A673 (cell line): ENCODE measurements at regions not wholly inside any gene's neighbourhood (a gene's known extent, or its start where the extent isn't known, plus 50 kb on each side); places are given as distances from the start of the nearest gene placed in this dataset.

Experiments used
- BruUV-seq: library from RNA; stranded (reverse); fragments of 400-500 nt; replicated peaks from 2 replicates; lab custom pipeline; 2021; lab: Mats Ljungman, UMichigan
- CTCF ChIA-PET: fragments of 300-600 bp; sonication (Branson Sonifier 250); formaldehyde crosslinking; loops from one replicate; lab custom pipeline; 2022; ENCODE audit warnings: antibody characterized with exemption; lab: Charles Lee
- POLR2A ChIA-PET: fragments of 300-600 bp; sonication (Branson Sonifier 250); formaldehyde crosslinking; loops from one replicate; lab custom pipeline; 2022; ENCODE audit warnings: antibody characterized with exemption; ENCODE audit not compliant: low non-redundant PET; lab: Charles Lee
- DNase-seq: peaks from one replicate; pipeline ENCODE4 v3.0.0-alpha.2; 2015; ENCODE audit warnings: low spot score
- H3K27ac ChIP-seq: fragments of 200-600 bp; sonication (generic); 2 replicates; pipeline ENCODE4 v1.5.1; 2016; ENCODE audit warnings: mixed run types, low read depth, mild to moderate bottlenecking, mixed read lengths, antibody characterized with exemption, low read length; ENCODE audit not compliant: poor library complexity, severe bottlenecking
- H3K27me3 ChIP-seq: fragments of 200-600 bp; sonication (generic); replicated peaks from 2 replicates; pipeline ENCODE4 v1.6.1; 2017; ENCODE audit warnings: mixed run types, low read depth, mild to moderate bottlenecking, mixed read lengths, antibody characterized with exemption, low read length; ENCODE audit not compliant: insufficient read depth, poor library complexity
- H3K36me3 ChIP-seq: fragments of 200-600 bp; sonication (generic); 2 replicates; pipeline ENCODE4 v1.6.1; 2016; ENCODE audit warnings: mixed run types, mild to moderate bottlenecking, mixed read lengths, antibody characterized with exemption, low read length; ENCODE audit not compliant: insufficient read depth, poor library complexity, severe bottlenecking
- H3K4me1 ChIP-seq: fragments of 200-600 bp; sonication (generic); 2 replicates; pipeline ENCODE4 v1.6.1; 2017; ENCODE audit warnings: mixed run types, mild to moderate bottlenecking, mixed read lengths, antibody characterized with exemption, low read length; ENCODE audit not compliant: insufficient read depth, poor library complexity, severe bottlenecking
- H3K4me3 ChIP-seq: fragments of 200-600 bp; sonication (generic); 2 replicates; pipeline ENCODE4 v1.5.1; 2016; ENCODE audit warnings: low read depth, mixed run types, mild to moderate bottlenecking, mixed read lengths, low read length; ENCODE audit not compliant: poor library complexity, severe bottlenecking
- H3K9me3 ChIP-seq: fragments of 200-600 bp; sonication (generic); 2 replicates; pipeline ENCODE4 v1.6.1; 2016; ENCODE audit warnings: mixed run types, low read depth, mild to moderate bottlenecking, mixed read lengths, antibody characterized with exemption, low read length; ENCODE audit not compliant: poor library complexity, severe bottlenecking
- EZH2 ChIP-seq: fragments of 200-600 bp; sonication (generic); IDR thresholded peaks from 2 replicates; pipeline ENCODE4 v1.6.1; 2017; ENCODE audit warnings: borderline replicate concordance, low read depth, mild to moderate bottlenecking, mixed read lengths, antibody characterized with exemption, low read length; ENCODE audit not compliant: poor library complexity, severe bottlenecking
- intact Hi-C: fragments of 100-400 bp; cut with micrococcal nuclease; formaldehyde crosslinking; loops from one replicate; pipeline ENCODE4 v1.10.0; 2022; ENCODE audit not compliant: unreplicated experiment
- TF ChIP-seq, protein P1 (sequence below): fragments of 300-800, 200-600 bp; sonication (generic); conservative IDR thresholded peaks from 2 replicates; pipeline ENCODE4 v1.5.1; 2017; ENCODE audit warnings: low read depth, mild to moderate bottlenecking, antibody characterized with exemption, low read length, moderate library complexity, mixed read lengths

DNA sequence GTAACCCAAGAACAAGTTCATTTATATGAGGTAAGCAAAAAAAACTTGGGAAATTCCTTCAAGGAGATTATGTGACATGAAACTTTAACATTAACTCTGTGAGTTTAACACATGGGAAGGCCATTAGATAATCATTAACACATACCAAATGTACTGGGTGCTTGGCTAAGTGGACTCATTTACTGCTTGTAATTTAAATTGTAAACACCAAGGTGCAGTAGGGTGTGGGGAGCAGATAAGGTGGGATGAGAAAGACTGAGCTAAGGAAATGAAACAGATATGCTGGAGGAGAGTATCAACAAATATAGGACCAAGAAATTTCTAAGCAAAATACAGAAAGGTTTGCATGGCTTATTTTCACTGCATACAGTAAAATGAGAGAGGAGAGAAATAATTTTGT is 2384.8 kb upstream of the ACO1 start:
- Histone ChIP-seq H3K9me3 (no peaks in the 10 kb centered on the region), H3K4me1 (no peaks in the 10 kb centered on the region), H3K27ac (no peak overlapping the region), H3K27me3 (no peaks in the 10 kb centered on the region), H3K4me3 (no peak overlapping the region), H3K36me3 (no peaks in the 10 kb centered on the region)
- intact Hi-C loops, result no loop called here
- DNase-seq, result no peak
- ChIA-PET POLR2A (interaction anchor here (0.7 kb wide), 1 partner anchor 182 kb away, joined by 3 read pairs; no protein-coding TSS in a partner anchor), CTCF (no interaction called here)
- TF ChIP-seq EZH2, result no peak
- TF ChIP-seq, protein P1, sequence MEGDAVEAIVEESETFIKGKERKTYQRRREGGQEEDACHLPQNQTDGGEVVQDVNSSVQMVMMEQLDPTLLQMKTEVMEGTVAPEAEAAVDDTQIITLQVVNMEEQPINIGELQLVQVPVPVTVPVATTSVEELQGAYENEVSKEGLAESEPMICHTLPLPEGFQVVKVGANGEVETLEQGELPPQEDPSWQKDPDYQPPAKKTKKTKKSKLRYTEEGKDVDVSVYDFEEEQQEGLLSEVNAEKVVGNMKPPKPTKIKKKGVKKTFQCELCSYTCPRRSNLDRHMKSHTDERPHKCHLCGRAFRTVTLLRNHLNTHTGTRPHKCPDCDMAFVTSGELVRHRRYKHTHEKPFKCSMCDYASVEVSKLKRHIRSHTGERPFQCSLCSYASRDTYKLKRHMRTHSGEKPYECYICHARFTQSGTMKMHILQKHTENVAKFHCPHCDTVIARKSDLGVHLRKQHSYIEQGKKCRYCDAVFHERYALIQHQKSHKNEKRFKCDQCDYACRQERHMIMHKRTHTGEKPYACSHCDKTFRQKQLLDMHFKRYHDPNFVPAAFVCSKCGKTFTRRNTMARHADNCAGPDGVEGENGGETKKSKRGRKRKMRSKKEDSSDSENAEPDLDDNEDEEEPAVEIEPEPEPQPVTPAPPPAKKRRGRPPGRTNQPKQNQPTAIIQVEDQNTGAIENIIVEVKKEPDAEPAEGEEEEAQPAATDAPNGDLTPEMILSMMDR, result no peak
- no TSS peak for BruUV-seq

DNA sequence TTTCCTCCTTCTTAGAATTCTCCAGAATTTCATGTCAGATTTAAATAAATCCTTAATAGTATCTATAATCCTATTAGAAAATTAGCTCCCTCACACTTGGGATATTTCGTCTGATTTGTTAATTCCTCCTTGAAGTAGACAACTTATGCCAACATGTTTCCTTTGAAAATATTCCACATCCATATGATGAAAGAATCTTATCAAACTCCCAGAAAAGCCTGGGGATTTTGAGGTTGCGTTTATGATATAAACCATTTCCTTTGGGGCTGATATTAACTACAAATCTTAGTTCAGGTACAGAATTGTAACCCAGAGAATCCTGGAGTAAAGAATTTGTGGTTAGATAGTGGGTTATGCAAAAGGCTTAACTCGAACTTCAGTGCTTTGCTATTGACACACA is 2373.8 kb upstream of the ACO1 start:
- Histone ChIP-seq H3K27ac (no peak overlapping the region), H3K27me3 (no peaks in the 10 kb centered on the region), H3K4me3 (no peak overlapping the region), H3K4me1 (no peaks in the 10 kb centered on the region), H3K36me3 (no peaks in the 10 kb centered on the region), H3K9me3 (no peaks in the 10 kb centered on the region)
- TF ChIP-seq, protein P1, result no peak
- no peak for TF ChIP-seq EZH2
- ChIA-PET CTCF (no interaction called here), POLR2A (no interaction called here)
- DNase-seq, result no peak
- BruUV-seq, result no TSS peak
- intact Hi-C loops, result no loop called here

DNA sequence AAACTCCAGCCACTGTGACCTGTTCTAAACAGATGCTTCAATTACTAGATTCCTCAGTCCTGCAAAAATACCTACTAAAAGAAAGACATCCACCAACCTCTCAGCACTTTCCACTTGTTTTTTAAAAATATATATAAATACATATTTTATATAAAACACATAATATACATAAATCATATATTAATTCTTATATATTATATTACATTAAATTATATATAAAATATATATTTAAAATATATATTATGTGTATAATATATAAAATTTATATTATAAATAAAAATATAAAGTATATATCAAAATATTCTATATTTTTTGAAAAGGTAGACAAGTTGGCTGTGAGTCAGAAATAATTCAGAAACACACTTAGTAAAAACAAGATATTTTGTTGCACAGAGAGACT is 2371.8 kb upstream of the ACO1 start:
- no peak for DNase-seq
- CTCF ChIA-PET, result no interaction called here
- H3K4me3 ChIP-seq, result no peak overlapping the region
- intact Hi-C loops, result no loop called here
- no TSS peak for BruUV-seq
- POLR2A ChIA-PET, result no interaction called here
- H3K4me1 ChIP-seq, result no peaks in the 10 kb centered on the region
- no peaks in the 10 kb centered on the region for H3K36me3 ChIP-seq
- TF ChIP-seq EZH2, result no peak
- TF ChIP-seq, protein P1, result no peak
- no peaks in the 10 kb centered on the region for H3K27me3 ChIP-seq
- no peaks in the 10 kb centered on the region for H3K9me3 ChIP-seq
- H3K27ac ChIP-seq, result no peak overlapping the region
